Hypothalamus (tissue), 51 donors: ENCODE measurements at regions not wholly inside any gene's neighbourhood (a gene's known extent, or its start where the extent isn't known, plus 50 kb on each side); places are given as distances from the start of the nearest gene placed in this dataset.

ENCODE experiments used
- DNase-seq, 51 donors: peaks; one replicate each; lab custom pipeline; 2025; lab: John Stamatoyannopoulos, UW

DNA sequence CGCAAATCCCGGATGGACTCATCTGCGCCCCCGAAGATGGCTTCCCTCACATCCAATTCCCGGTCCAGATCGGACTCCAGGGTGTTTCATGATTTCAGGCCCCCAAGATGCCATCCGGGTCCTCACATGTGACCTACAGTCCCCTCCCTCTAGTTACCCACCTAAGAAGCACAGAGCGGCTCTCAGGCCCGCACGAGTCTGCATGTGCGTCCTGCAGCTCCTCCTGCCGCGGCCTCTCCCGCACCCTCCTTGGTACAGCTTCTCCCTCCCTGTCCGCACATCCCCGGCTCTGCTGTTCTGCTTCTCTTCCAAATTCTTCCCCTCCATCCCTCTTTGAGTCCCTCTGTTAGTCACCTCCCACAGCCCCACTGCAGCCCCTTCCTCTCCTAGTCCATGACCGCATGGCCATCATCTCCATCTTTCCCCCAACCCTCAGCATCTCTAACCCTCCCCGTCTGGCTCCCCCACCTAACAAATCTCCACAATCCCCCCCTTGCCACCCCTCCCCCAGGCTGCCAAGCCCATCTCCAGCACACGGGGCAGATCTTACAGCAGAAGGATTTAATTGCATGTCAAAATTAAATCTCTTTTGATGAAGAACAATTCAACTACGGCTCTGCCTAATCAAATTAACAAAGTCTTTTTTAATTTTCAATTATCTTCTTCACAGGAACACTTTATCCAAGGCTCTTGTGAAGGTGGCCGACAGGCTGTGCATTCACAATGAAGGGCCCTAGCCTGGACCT, 231.0 kb downstream of the RBFOX3 start:
- DNase-seq, result no peak

DNA sequence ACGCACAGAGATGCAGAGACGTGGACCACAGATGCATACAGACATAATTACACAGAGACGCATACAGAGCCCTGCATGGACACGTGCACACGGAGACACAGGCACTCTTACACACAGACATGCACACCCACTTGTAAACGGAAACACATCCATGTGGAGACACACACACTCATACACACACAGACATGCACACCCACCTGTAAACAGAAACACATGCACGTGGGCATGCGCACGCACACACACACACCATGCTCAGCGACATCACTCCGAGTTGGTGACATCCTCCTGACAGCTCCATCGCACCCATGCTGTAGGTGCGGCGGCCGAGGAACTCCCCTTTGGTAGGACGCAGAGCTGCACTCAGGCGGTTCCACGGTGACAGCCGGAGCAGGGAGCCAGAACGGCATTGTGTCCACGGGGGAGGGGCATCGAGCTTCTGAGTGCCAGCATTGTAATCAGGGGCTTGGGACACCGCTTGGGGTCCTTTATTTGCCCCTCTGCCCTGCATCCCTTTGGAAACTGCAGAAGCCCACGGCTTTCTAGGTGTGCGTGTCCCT, 233.5 kb downstream of the RBFOX3 start:
- DNase-seq, result no peak

DNA sequence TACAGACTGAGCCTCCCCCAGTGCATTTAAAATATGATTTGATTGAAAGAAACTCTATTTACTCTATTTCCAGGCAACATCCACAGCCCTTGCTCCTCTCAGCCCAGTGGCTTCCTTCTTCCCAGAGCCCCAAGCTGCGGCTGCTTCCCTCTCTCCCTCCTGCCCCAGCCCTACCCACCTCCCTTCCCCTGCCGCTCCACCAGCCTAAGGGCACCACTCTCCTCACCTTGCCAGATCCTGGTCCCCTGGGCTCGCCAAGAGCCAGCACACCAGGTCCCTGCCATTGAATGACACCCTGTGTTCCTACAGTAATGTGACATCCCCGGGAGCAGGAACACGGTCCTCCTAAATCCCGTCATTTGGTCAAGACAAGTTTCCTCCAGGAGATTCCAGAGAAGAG, 236.0 kb downstream of the RBFOX3 start:
- no peak for DNase-seq

DNA sequence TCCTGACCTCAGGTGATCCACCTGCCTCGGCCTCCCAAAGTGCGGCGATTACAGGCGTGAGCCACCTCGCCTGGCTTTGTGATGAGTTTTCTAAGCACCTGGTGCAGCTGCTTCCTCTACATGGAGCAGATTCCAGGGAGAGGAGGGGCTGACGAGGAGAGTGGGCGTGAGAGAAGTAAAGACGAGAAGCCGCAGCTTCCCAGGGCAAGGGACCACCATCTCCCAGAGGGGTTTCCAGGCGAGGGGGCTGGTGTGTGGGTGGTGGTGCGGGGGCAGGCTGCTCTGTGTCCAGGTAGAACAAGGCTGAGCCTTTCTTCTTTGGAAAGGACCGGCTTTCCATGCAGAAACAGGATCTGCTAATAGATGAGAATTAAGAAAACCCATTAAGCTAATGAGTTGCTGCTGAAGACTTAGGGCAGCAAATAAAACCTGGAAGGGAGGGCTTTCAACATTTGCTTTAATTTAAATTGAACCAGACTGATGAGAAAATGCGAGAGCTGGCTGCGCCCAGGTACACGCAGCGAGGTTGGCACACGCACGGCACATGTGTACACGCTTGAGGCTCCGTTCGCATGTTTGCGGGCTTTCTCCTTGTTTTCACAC, 236.7 kb downstream of the RBFOX3 start:
- no peak for DNase-seq

DNA sequence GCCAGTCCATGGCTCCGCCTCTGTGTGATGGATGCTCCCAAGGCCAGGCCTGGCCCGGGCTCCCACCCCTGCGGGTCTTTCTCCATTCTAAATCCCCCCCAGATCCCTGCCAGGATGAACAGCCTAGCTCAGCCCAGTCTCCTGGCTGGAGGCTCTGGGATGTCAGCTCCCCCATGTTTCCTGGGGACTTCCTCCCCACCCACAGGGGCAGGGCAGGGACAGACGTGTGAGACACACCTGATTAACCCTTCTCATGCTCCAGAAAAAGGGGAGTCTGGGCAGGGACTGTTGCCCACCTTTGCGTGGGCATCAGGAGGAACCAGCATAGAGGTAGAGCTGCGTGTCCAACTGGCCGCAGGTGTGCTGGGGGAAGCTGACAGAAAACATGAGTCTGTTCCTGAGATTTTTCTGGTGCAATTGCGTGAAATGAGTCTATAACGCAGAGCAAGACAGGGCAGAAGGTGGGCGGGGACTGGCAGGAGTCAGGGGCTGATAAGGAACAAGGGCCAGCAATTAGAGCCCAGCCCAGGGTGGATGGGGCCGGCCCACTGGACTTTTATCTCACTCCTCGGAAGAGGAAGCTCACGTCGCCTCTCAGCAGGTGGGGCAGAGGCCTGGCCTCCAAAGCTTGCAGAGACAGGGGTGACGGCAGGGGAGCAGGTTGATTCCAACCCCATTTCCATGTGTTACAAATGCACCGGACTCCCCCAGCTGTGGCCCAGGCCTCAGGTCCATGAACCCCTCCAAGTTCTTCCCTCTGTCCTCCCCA, 238.2 kb downstream of the RBFOX3 start:
- no peak for DNase-seq

DNA sequence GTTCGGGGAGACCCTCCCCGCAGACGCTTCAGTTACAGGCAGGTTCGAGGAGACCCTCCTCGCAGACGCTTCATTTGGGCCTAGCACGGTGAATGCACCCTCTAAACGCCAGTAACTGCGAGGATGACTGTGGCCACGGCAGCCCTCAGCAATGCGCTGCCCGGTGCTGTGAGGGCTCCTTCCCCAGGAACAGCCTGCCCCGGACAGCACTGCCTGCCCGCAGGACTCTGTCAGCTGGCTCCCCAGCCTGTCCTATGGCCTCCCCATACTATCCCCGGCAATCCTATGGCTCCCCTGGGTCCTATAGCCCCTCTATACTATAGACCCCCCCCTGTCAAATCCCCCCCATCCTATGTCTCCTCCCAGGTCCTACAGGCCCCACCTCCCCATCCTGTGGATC, 238.9 kb downstream of the RBFOX3 start:
- DNase-seq, result no peak

DNA sequence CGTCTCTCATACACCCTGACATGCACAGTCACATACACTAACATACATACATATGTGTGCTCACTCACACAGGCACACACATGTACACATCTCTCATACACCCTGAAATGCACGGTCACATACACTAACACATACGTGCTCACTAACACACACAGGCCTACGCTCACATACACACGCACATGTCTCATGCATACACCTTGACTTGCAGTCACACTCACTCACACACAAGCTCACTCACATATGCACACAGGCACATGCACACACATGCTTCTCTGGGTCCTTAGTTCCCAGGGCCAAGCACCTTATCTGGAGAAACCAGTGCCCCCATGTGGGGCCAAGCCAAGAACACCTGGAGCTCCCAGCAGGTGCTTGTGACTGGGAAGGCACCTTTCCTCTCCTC, 240.3 kb downstream of the RBFOX3 start:
- no peak for DNase-seq

DNA sequence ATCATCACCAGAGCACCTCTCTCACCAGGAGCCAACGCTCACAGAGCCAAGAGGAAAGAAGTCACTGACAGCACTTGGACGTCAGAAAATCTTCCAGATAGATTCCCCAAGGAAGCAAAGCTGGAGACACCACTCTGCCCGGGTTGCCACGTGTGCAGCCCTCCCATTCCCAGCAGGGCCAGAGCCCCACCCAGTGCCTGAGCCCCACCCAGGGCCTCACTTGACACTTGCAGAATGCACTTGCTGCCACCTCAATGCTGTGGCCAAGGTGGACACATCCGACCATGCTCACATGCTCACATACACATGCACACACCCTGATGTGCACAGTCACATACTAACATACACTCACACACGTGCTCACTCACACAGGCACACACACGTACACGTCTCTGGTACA, 240.7 kb downstream of the RBFOX3 start:
- DNase-seq, result no peak

DNA sequence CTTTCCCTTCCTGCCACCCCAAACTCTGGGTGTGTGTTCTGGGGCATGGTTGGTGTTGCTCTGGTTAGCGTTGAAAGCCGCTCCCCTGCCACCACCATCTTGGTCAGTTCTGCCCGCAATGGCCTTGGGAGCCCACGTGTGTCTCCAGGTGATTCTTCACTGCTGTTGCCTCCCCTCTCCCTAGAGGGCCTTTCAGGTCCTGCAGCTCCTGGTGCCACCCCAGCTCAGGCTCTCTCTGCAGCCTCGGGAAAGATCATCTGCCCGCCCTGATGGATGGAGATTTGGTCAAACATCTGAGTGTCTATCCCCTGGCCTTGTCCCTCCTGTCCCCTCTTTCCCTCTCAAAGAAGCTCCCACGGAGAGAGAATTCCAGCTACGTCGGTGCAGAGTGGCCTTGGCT, 241.3 kb downstream of the RBFOX3 start:
- DNase-seq, result no peak

DNA sequence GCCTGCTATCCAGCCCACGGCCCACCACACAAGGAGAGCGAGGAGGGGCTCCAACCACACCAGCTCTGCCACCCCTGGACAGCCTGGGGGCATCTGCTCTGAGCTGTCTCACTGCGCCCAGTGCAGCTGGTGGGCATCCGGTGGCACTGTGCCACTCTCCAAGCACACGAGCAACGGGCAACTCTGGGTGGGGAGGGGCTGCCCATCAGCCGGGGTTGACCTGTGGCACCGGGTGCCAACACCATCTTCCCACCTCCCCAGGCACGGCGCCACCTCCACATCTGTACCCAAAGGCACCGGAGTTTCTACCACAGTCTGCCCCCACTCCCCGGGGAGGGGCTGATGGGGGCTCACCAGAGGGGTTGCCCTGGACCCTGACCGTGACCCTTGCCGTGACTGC, 241.8 kb downstream of the RBFOX3 start:
- DNase-seq, result no peak

DNA sequence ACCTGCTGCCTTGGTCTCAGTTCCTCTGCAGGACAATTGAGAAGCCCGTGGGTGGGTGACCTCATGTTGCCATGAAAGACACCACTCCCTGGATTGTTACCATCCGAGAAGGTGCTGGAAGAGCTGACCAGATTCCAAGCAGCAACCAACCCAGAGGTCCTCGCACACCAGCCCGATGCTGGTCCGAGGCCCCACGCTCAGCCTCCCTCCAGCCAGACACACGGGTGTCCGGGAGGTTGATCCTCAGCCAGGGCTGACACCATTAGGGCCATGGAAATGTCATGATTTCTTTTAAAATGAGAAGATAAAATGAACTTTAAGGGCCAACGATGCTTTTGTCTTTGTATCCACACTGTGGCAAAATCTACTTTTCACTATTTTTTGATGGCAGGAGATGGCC, 242.3 kb downstream of the RBFOX3 start:
- DNase-seq, result no peak

DNA sequence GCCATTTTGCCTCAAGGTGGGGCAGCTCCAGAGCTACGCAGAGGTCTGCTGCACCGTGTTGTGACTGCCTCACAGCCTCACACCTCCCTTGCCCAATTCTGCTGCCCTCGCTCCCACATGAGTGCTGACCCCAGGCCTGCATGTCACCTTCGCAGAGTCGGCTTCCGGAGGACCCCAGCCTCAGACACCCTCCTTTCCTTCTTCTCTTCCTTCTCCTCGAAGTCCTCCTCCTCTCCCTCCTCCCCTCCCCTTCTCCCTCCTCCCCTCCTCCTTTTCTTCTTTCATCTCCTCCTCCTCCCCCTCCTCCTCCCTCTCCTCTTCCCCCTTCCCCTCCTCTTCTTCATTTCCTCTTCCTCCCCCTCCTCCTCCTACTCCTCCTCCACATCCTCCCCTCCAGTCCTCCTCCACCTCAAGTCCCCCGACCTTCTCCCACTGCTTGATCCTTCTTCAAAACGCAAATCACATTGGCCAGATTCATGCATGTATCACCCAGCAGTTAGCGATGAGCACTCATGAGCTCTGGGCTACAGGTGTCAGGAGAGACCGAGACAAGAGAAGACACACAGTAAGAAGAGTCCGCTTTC, 243.8 kb downstream of the RBFOX3 start:
- DNase-seq, result no peak

DNA sequence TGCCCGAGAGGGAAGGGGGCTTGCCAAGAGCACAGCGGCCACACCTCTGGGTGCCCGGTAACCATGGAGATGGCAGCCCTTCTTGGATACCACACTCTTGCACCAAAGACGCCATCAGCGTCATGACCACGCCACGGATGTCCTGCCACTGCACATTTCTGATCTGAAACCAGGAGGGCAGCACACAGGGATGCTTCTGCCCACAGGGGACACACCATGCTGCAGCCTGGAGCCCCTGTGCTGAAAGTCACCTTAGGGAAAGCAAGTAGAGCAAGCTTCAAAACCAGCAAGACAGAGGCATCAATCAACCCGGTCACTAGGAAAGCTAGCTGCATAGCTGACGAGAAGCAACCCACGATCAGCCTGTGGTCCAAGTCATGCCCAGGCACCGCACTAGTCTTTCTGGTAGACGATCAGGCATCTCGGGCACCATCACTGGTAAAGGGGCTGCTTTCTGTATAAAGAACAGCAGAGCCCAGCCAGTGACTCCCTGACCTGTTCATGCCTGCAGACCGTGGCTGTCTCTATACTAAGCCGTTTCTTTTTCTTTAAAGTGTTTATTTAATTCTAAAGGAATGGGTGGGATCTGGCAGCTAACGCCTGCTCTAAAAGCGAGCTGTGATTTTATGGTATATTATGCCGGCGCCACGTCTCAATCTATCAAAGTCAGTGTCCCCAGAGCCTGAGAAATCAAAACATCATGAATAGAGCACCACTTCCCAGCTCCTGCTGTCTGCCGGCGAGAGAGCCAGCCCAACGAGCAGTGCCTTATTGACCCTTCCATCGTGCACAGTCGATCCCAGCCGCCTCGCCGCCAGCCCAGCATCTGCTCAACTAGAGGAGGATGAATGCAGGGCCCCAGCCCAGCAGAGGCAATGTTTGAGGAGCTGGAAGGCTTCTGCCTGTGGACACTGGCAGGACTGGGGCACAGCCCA, 244.7 kb downstream of the RBFOX3 start:
- peak in 1 of 51 donors; percentile 17 for DNase-seq

DNA sequence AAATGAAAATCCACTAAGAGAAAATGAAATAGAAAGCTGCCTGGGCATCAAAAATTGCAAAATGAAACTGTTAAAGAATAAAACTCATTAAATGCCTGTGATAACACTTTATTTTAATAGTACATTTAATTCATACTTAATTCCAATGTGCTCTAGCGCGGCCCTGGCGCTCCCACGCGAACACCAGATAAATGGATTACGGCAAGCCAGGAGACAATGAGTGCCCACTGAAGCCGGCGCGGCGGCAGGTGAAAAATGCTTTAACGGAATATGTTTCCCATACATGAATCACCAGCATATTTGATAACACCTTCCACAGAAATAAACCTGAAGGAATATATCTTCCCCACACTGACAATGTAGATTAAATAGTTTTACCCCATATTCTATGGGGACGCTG, 245.5 kb downstream of the RBFOX3 start:
- DNase-seq, result peak in 1 of 51 donors; percentile 24

DNA sequence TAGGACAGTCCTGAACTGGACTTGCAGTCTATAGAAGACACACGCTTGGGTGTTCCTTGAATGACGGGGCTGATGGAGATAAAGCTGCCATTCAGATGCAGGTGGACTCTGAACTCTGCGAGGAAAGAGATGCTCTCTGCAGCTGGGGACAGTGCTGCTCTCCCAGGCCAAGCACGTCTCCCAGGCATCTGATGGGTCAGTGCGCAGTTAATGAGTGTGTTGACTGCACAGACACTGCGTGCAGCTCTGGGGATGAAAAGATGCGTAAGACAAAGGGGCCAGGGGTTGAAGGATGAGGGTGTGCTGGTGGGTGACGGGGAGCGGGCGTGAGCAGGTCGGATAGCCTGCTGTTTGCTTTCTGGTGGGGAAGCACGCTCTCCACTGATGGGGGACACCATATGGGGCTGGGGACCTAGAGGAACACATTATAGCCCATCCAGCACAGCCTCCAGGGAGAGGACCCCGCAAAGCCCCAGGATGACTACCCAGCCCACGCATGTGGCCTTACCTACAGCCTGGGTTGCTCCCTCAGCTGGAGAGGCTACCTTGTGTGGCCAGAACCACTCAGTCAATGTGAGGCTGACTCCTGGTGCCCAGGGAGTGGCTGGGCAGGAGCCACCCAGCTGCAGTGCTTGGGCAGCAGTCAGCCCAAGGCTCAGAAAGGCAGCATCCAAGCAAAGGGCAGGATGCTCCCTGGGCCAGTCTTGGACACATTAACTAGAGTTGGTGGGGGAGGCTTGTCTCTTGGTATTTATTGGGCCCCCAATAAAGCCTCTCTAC, 246.3 kb downstream of the RBFOX3 start:
- DNase-seq, result no peak

DNA sequence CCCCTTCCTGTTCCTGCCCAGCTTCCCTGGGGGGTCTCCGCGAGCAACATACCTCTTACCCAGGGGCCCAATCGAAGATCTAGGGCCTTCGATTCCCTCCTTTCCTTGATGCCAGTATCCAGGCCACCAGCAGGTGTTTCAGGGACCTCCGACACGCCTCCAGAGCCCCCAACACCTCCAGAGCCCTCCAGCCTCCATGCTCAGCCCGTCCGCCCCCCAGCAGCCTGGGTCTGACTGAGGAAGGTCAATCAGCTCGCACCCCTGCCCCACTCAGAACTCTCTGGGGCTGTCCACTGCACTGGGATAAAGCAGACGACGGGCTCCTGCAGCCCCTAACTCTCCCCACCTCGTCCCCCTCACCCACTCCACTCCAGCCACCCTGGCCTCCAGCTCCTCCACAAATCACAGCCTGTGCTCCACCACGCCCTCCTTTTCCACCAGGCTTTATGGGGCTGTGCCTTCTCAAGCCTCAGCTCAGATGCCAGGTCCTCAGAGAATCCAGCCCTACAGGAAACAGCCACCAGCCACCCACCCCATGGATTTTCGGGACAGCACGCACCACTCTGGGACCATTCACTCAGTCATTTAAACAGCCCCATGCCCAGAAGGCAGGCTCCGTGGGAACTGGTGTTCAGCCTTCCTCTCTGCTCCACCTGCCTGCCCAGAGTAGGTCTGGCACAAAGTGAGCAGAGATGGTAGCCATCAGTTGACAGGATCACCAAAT, 247.1 kb downstream of the RBFOX3 start:
- no peak for DNase-seq

DNA sequence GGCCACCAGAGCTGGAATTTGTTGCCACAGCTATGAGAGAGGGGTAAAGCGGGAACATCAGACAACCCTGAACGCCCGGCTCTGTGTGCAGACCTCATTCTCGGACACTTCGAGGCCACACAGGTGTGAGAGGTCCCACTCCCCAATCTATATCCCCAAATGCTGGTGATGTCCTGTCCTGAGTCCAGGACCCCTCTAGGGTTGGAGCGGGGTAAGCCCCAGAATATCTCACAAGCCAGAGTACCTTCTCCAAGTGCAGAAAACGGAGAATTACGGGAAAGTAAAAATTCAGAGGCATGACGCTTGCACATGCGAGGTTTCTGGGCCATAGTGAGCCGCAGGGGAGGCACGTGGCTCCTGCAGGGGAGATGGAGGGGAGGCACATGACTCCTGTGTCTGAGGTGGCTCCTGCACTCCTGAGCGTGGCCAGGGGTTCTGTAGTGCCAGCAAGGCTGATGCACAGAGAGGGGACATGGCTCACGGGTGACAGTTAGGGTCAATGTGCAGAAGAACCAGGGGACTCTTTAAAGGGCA, 248.0 kb downstream of the RBFOX3 start:
- DNase-seq, result no peak
